ENCODE measurements at regions not wholly inside any gene's neighbourhood (a gene's known extent, or its start where the extent isn't known, plus 50 kb on each side); places are given as distances from the start of the nearest gene placed in this dataset.

- no peak for TF ChIP-seq CTCF (IDR thresholded peaks at IDR 0.05)
- no peak for TF ChIP-seq POLR2AphosphoS5 (IDR thresholded peaks at IDR 0.05)
Observed at GRCh38 chr4:53912766-53913497, 151.5 kb downstream of the CHIC2 start.
